Adrenal gland (tissue), 9 donors: ENCODE measurements at regions not wholly inside any gene's neighbourhood (a gene's known extent, or its start where the extent isn't known, plus 50 kb on each side); places are given as distances from the start of the nearest gene placed in this dataset.

Experiments used
- DNase-seq, 7 donors: peaks; one replicate each; pipeline ENCODE4 v3.0.0-alpha.2; 2019 to 2020
- H3K27ac ChIP-seq, 5 donors: fragments of 200-600 bp; sonication (generic) in 4 of 5; 1 replicate in 3 of 5; 2 replicates in 2 of 5; pipeline versions ENCODE4 v1.5.1 to v1.8.0; 2016 to 2020; ENCODE audit warnings: mild to moderate bottlenecking in 1 of 5
- H3K27me3 ChIP-seq: fragments of 200-600 bp; 2 replicates; pipeline ENCODE4 v1.8.0; 2021
- H3K36me3 ChIP-seq, 2 donors: fragments of 200-600 bp; replicated peaks in 1 of 2; 1 replicate in 1 of 2; 2 replicates in 1 of 2; pipeline versions ENCODE4 v1.5.1 to v1.8.0; 2018 to 2022
- H3K4me1 ChIP-seq, 2 donors: fragments of 200-600 bp; replicated peaks in 1 of 2; 1 replicate in 1 of 2; 2 replicates in 1 of 2; pipeline versions ENCODE4 v1.5.1 to v1.8.0; 2018 to 2021
- H3K4me3 ChIP-seq, 4 donors: fragments of 200-600 bp; sonication (generic) in 3 of 4; one replicate each; pipeline ENCODE4 v1.5.1; 2016 to 2018
- H3K9me3 ChIP-seq, 3 donors: fragments of 200-600 bp; sonication (generic) in 1 of 3; replicated peaks in 1 of 3; 1 replicate in 2 of 3; 2 replicates in 1 of 3; pipeline versions ENCODE4 v1.5.1 to v1.8.0; 2016 to 2021
- CTCF ChIP-seq, 6 experiments: fragments of 450-650 bp in 4 of 6; fragments of 200-600 bp in 2 of 6; sonication (generic) in 1 of 6; IDR thresholded peaks; 1 replicate in 5 of 6; 2 replicates in 1 of 6; pipeline versions ENCODE4 v1.5.1 to v1.8.0; 2016 to 2021; ENCODE audit warnings: antibody characterized with exemption in 6 of 6, mild to moderate bottlenecking in 2 of 6, moderate library complexity in 1 of 6
- POLR2A ChIP-seq, 2 donors: fragments of 450-650 bp; IDR thresholded peaks; one replicate each; pipeline ENCODE4 v1.6.1; 2017; ENCODE audit warnings: antibody characterized with exemption in 2 of 2, mild to moderate bottlenecking in 2 of 2, moderate library complexity in 1 of 2
- WGBS, 4 donors: extraction: QIAGEN DNeasy Blood & Tissue Kit in 2 of 4; methylation state at CpG; one replicate each; pipeline versions ENCODE4 v1.1.5 to v1.1.7; 2013 to 2017; 5-methylcytosine and 5-hydroxymethylcytosine counted together
- intact Hi-C, 2 donors: fragments of 100-400 bp; cut with DNase I; formaldehyde crosslinking; loops; one replicate each; pipeline versions ENCODE4 v1.14.1 to v1.15.0; 2022 to 2023
- donor health status: healthy with polysubstance abuse.
- donor health status: Bipolar disorder and iron deficiency.
- donor health status: DM: yes; HTN: yes; CAD: no.
- donor health status: DM: no; HTN: no; CAD: no.
- donor health status: DM: no; HTN: no; CAD: no.

GRCh38 chr5:96219580-96220281 lies 213.3 kb downstream of the PCSK1 start:
- no peaks in the 10 kb centered on the region for H3K9me3 ChIP-seq
- 52 to 87% (median 68%) methylated on average over 4 of the region's 4 CpGs for WGBS, 4 donors
- DNase-seq = no peak
- no peak for TF ChIP-seq CTCF (IDR thresholded peaks at IDR 0.05)
- TF ChIP-seq POLR2A (IDR thresholded peaks at IDR 0.05) = no peak
- no peaks in the 10 kb centered on the region for H3K36me3 ChIP-seq
- H3K27me3 ChIP-seq = no peaks in the 10 kb centered on the region
- no peaks in the 10 kb centered on the region for H3K4me1 ChIP-seq
- intact Hi-C loops = no loop called here
- no peak overlapping the region for H3K4me3 ChIP-seq
- H3K27ac ChIP-seq = no peak overlapping the region

- 57 to 76% (median 74%) methylated on average over 3 of the region's 3 CpGs for WGBS, 4 donors
- intact Hi-C loops = no loop called here
Observed at GRCh38 chr5:96218653-96219052, 214.4 kb downstream of the PCSK1 start.

GRCh38 chr5:96214442-96215197 lies 218.4 kb downstream of the PCSK1 start:
- Histone ChIP-seq H3K27me3 (no peaks in the 10 kb centered on the region), H3K4me1 (no peaks in the 10 kb centered on the region), H3K27ac (no peak overlapping the region), H3K4me3 (no peak overlapping the region), H3K36me3 (no peaks in the 10 kb centered on the region), H3K9me3 (no peaks in the 10 kb centered on the region)
- WGBS, 4 donors = 65 to 69% (median 67%) methylated on average over 3 of the region's 3 CpGs
- no peak for DNase-seq
- intact Hi-C loops = no loop called here
- TF ChIP-seq POLR2A (IDR thresholded peaks at IDR 0.05) = no peak
- TF ChIP-seq CTCF (IDR thresholded peaks at IDR 0.05) = no peak

More at GRCh38 chr5:96218653-96219052, 214.4 kb downstream of the PCSK1 start:
- Histone ChIP-seq H3K9me3 (no peaks in the 10 kb centered on the region), H3K4me3 (no peak overlapping the region), H3K36me3 (no peaks in the 10 kb centered on the region), H3K27me3 (no peaks in the 10 kb centered on the region), H3K27ac (no peak overlapping the region), H3K4me1 (no peaks in the 10 kb centered on the region)
- TF ChIP-seq CTCF (IDR thresholded peaks at IDR 0.05) = no peak
- TF ChIP-seq POLR2A (IDR thresholded peaks at IDR 0.05) = no peak
- DNase-seq = no peak

- H3K4me3 ChIP-seq = no peak overlapping the region
- intact Hi-C loops = no loop called here
Observed at GRCh38 chr5:96209829-96210228, 223.2 kb downstream of the PCSK1 start.

More at GRCh38 chr5:96209829-96210228, 223.2 kb downstream of the PCSK1 start:
- Histone ChIP-seq H3K36me3 (no peaks in the 10 kb centered on the region), H3K4me1 (no peaks in the 10 kb centered on the region), H3K27ac (no peak overlapping the region), H3K27me3 (no peaks in the 10 kb centered on the region), H3K9me3 (no peaks in the 10 kb centered on the region)
- TF ChIP-seq POLR2A (IDR thresholded peaks at IDR 0.05) (no peak), CTCF (IDR thresholded peaks at IDR 0.05) (no peak)
- no peak for DNase-seq
- WGBS, 4 donors = 73 to 89% (median 79%) methylated on average over 1 of the region's 1 CpG
